ENCODE measurements at regions not wholly inside any gene's neighbourhood (a gene's known extent, or its start where the extent isn't known, plus 50 kb on each side); places are given as distances from the start of the nearest gene placed in this dataset.

- no peaks in the 10 kb centered on the region for H3K36me3 ChIP-seq (ENCODE audit: control insufficient read depth in 1 of 2, insufficient read depth in 2 of 2, low read length in 2 of 2)
- H3K9me2 ChIP-seq (ENCODE audit: insufficient read depth): no peaks in the 10 kb centered on the region
- DNase-seq (ENCODE audit: low read depth, low spot score) (no peak), ATAC-seq (no peak)
- no peaks in the 10 kb centered on the region for H3K79me2 ChIP-seq (ENCODE audit: insufficient read depth, low read length)
- no peak overlapping the region for H3K4me3 ChIP-seq (replicated peaks in 1 of 2; ENCODE audit: low read depth in 1 of 2, low read length in 2 of 2)
- H3K9me3 ChIP-seq (ENCODE audit: control insufficient read depth in 1 of 2, insufficient read depth in 1 of 2, low read depth in 1 of 2, low read length in 2 of 2): no peaks in the 10 kb centered on the region
- ChIA-PET CTCF (no interaction called here), RAD21 (ENCODE audit: low non-redundant PET in 1 of 2, low total read pairs in 2 of 2, uncharacterized antibody in 2 of 2, unreplicated experiment in 2 of 2) (no interaction called here), POLR2A (no interaction called here)
- intact Hi-C loops (cut with micrococcal nuclease): no loop called here
- no peak overlapping the region for H2AFZ ChIP-seq (ENCODE audit: low read depth, low read length, poor library complexity, severe bottlenecking)
- TF ChIP-seq EZH2phosphoT487 (IDR thresholded peaks at IDR 0.05; ENCODE audit: borderline replicate concordance) (no peak), REST (IDR thresholded peaks at IDR 0.05; ENCODE audit: low read depth) (no peak), ZFX (IDR thresholded peaks at IDR 0.05) (no peak), ZBTB33 (IDR thresholded peaks at IDR 0.05; ENCODE audit: extremely low read depth, insufficient replicate concordance, low read length) (no peak), YY1 (IDR thresholded peaks at IDR 0.05; ENCODE audit: extremely low read depth, insufficient replicate concordance, low read depth, low read length) (no peak), CBX3 (IDR thresholded peaks at IDR 0.05; ENCODE audit: low read depth) (no peak), TCF7L2 (IDR thresholded peaks at IDR 0.05; ENCODE audit: borderline replicate concordance, extremely low read depth, insufficient read depth, insufficient read length) (no peak), SP1 (IDR thresholded peaks at IDR 0.05; ENCODE audit: low read depth) (no peak), ZNF274 (IDR thresholded peaks at IDR 0.05; ENCODE audit: low read depth, low read length) (no peak), ELF1 (IDR thresholded peaks at IDR 0.05; ENCODE audit: borderline replicate concordance, low read depth) (no peak)
- BruUV-seq (replicated peaks): no TSS peak
- H3K9ac ChIP-seq (ENCODE audit: low read length): no peak overlapping the region
- no peak overlapping the region for H3K4me2 ChIP-seq (ENCODE audit: low read length)
- H3K27me3 ChIP-seq (ENCODE audit: insufficient read depth, low read length): peaks cover 20% of the 10 kb centered on the region; the same call in 1 of the 2 replicates
- no peaks in the 10 kb centered on the region for H4K20me1 ChIP-seq (ENCODE audit: insufficient read depth)
- H3K27ac ChIP-seq (ENCODE audit: low read depth, low read length): no peak overlapping the region
- no peaks in the 10 kb centered on the region for H3K4me1 ChIP-seq (ENCODE audit: control insufficient read depth in 1 of 2, insufficient read depth in 2 of 2, low read length in 2 of 2)
Observed at GRCh38 chr20:40776466-40777457, 87.7 kb upstream of the MAFB start.
